ENCODE measurements at regions not wholly inside any gene's neighbourhood (a gene's known extent, or its start where the extent isn't known, plus 50 kb on each side); places are given as distances from the start of the nearest gene placed in this dataset.
"Not testable (repeated sequence)": the region's sequence is repeated elsewhere in the genome, so short reads cannot be mapped to it uniquely, and the experiment has no call there.

GRCh38 chr22:49657275-49657973 lies 170.2 kb downstream of the BRD1 start:
- DNase-seq (ENCODE audit: low read depth) = peak; percentile 69
- TF ChIP-seq CTCF (IDR thresholded peaks at IDR 0.05; ENCODE audit: low read depth, low read length, missing control alignments) = no peak
- peak overlapping the region; percentile 79 for H3K4me3 ChIP-seq (ENCODE audit: low read depth, low read length)

- DNase-seq (ENCODE audit: low read depth) = not testable (repeated sequence)
- H3K4me3 ChIP-seq (ENCODE audit: low read depth, low read length) = peak overlapping the region; percentile 79
Observed at GRCh38 chr22:49656883-49657274, 170.8 kb downstream of the BRD1 start.

GRCh38 chr22:49656291-49656851 lies 171.3 kb downstream of the BRD1 start:
- TF ChIP-seq CTCF (IDR thresholded peaks at IDR 0.05; ENCODE audit: low read depth, low read length, missing control alignments) = no peak
- H3K4me3 ChIP-seq (ENCODE audit: low read depth, low read length) = peak overlapping the region; percentile 79
- no peak for DNase-seq (ENCODE audit: low read depth)

GRCh38 chr22:49655168-49655812 lies 172.4 kb downstream of the BRD1 start:
- TF ChIP-seq CTCF (IDR thresholded peaks at IDR 0.05; ENCODE audit: low read depth, low read length, missing control alignments) = no peak
- peak overlapping the region; percentile 79 for H3K4me3 ChIP-seq (ENCODE audit: low read depth, low read length)
- no peak for DNase-seq (ENCODE audit: low read depth)

- no peak for TF ChIP-seq CTCF (IDR thresholded peaks at IDR 0.05; ENCODE audit: low read depth, low read length, missing control alignments)
- H3K4me3 ChIP-seq (ENCODE audit: low read depth, low read length) = no peak overlapping the region
- DNase-seq (ENCODE audit: low read depth) = no peak
Observed at GRCh38 chr22:49650336-49651241, 177.1 kb downstream of the BRD1 start.

GRCh38 chr22:49649166-49650068 lies 178.3 kb downstream of the BRD1 start:
- H3K4me3 ChIP-seq (ENCODE audit: low read depth, low read length) = no peak overlapping the region
- no peak for DNase-seq (ENCODE audit: low read depth)
- no peak for TF ChIP-seq CTCF (IDR thresholded peaks at IDR 0.05; ENCODE audit: low read depth, low read length, missing control alignments)
